ENCODE measurements at regions not wholly inside any gene's neighbourhood (a gene's known extent, or its start where the extent isn't known, plus 50 kb on each side); places are given as distances from the start of the nearest gene placed in this dataset.
A peak's percentile ranks its signal among the peaks of the same experiment; 100 is the strongest.

DNA sequence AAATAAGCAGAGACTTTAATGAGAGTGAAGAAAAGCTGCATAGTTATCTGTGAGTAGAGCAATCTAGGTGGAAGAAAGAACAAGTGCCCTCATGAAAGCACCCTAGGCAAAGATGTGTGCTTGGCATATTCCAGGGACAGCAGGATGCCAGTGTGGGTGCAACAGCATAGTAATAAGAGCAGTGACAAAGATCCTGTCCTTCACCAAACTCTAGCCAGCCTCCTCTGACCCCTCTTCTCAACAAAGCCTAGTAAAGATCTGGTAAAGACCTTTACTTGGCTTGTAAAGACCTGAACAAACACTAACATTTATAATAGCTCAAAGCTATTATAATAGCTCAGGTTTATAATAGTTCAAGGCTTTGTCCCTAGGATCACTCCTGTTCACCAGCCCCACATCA is 735.4 kb downstream of the PCDH7 start:
- H2AFZ ChIP-seq (ENCODE audit: low read length) = peak overlapping the region; percentile 80

More for the DNA sequence above, 735.4 kb downstream of the PCDH7 start:
- Histone ChIP-seq H3K4me2 (ENCODE audit: insufficient read depth in 1 of 2, low read depth in 2 of 2, low read length in 2 of 2) (no peak overlapping the region), H3K9ac (replicated peaks in 1 of 4; ENCODE audit: extremely low read depth in 1 of 4, low read depth in 3 of 4, low read length in 3 of 4) (no peak overlapping the region), H4K8ac (ENCODE audit: extremely low read depth, insufficient read depth, low read length) (no peak overlapping the region), H2BK12ac (ENCODE audit: low read depth, low read length) (no peak overlapping the region), H3K4me3 (ENCODE audit: extremely low read depth in 1 of 4, insufficient read depth in 2 of 4, low read depth in 3 of 4, low read length in 4 of 4) (no peak overlapping the region), H2BK20ac (ENCODE audit: low read length) (no peak overlapping the region), H3K27me3 (replicated peaks in 1 of 4; ENCODE audit: control insufficient read depth in 3 of 4, extremely low read depth in 1 of 4, insufficient read depth in 3 of 4, low read length in 3 of 4) (no peaks in the 10 kb centered on the region), H2BK120ac (replicated peaks; ENCODE audit: low read depth, low read length) (no peak overlapping the region), H3K4me1 (replicated peaks in 1 of 4; ENCODE audit: control insufficient read depth in 3 of 4, insufficient read depth in 4 of 4, low read length in 3 of 4) (peaks cover 0 to 4% (median 0%) of the 10 kb centered on the region in 4 experiments; a peak in 1 of 7 replicates), H3K27ac (ENCODE audit: low read depth, low read length) (no peak overlapping the region), H3K23ac (ENCODE audit: insufficient read length) (no peak overlapping the region), H3K56ac (replicated peaks; ENCODE audit: insufficient read length, low read depth, low read length) (no peak overlapping the region), H3K14ac (ENCODE audit: insufficient read length) (no peak overlapping the region), H3K79me1 (ENCODE audit: low read depth, low read length) (no peaks in the 10 kb centered on the region), H3K9me3 (ENCODE audit: insufficient read depth in 2 of 2, low read depth in 1 of 2, low read length in 1 of 2) (no peaks in the 10 kb centered on the region), H3K18ac (ENCODE audit: extremely low read depth, low read length) (no peak overlapping the region), H4K5ac (ENCODE audit: insufficient read length, low read depth, low read length) (no peak overlapping the region), H3K4ac (replicated peaks; ENCODE audit: insufficient read length, low read depth, low read length) (no peak overlapping the region), H3K79me2 (ENCODE audit: control insufficient read depth in 1 of 2, insufficient read depth in 2 of 2, low read length in 2 of 2) (no peaks in the 10 kb centered on the region), H3K36me3 (ENCODE audit: control insufficient read depth in 2 of 4, insufficient read depth in 4 of 4, low read length in 3 of 4) (no peaks in the 10 kb centered on the region), H4K91ac (replicated peaks; ENCODE audit: insufficient read length, low read length) (no peak overlapping the region), H2BK5ac (ENCODE audit: low read depth, low read length) (no peak overlapping the region), H3K23me2 (ENCODE audit: low read depth, low read length) (peaks cover 2% of the 10 kb centered on the region; the same call in 1 of the 2 replicates), H2BK15ac (ENCODE audit: low read length) (no peak overlapping the region), H2AK5ac (ENCODE audit: low read depth, low read length) (no peak overlapping the region), H4K20me1 (replicated peaks in 1 of 2; ENCODE audit: control insufficient read depth in 1 of 2, insufficient read depth in 2 of 2, low read length in 2 of 2) (no peaks in the 10 kb centered on the region)
- TF ChIP-seq TBP (IDR thresholded peaks at IDR 0.05; ENCODE audit: low read depth, low read length) = no peak
- TF ChIP-seq SUZ12 (IDR thresholded peaks at IDR 0.05; ENCODE audit: low read length) = no peak
- no peak for TF ChIP-seq FOSL1 (IDR thresholded peaks at IDR 0.05; ENCODE audit: insufficient read depth, low read depth, low read length)
- no peak for TF ChIP-seq CBX8 (IDR thresholded peaks at IDR 0.05; ENCODE audit: borderline replicate concordance, low read depth, low read length)
- TF ChIP-seq SAP30 (IDR thresholded peaks at IDR 0.05; ENCODE audit: insufficient read depth, insufficient replicate concordance, low read length) = no peak
- TF ChIP-seq BCL11A (IDR thresholded peaks at IDR 0.05; ENCODE audit: low read depth in 2 of 2, low read length in 2 of 2) = no peak
- no peak for TF ChIP-seq SP2 (IDR thresholded peaks at IDR 0.05; ENCODE audit: low read length)
- no peak for TF ChIP-seq MAFK (IDR thresholded peaks at IDR 0.05; ENCODE audit: low read depth, low read length)
- TF ChIP-seq ZNF274 (IDR thresholded peaks at IDR 0.05; ENCODE audit: borderline replicate concordance, extremely low read depth, low read length) = no peak
- TF ChIP-seq SP1 (IDR thresholded peaks at IDR 0.05; ENCODE audit: low read depth, low read length) = no peak
- no peak for TF ChIP-seq YY1 (IDR thresholded peaks at IDR 0.05; ENCODE audit: low read depth, low read length)
- TF ChIP-seq KDM5A (IDR thresholded peaks at IDR 0.05; ENCODE audit: low read length) = no peak
- ChIA-PET POLR2A (ENCODE audit: partially characterized antibody) (no interaction called here), CTCF (ENCODE audit: partially characterized antibody) (interaction anchor here (0.5 to 1.8 kb wide), 3 partner anchors 10 to 46 kb away, joined by 4 to 7 read pairs (median 4); no protein-coding TSS in a partner anchor)
- DNase-seq (ENCODE audit: low read depth in 1 of 2, low spot score in 2 of 2) (no peak), FAIRE-seq (no peak)
